GM04504 (cell line): ENCODE measurements at regions not wholly inside any gene's neighbourhood (a gene's known extent, or its start where the extent isn't known, plus 50 kb on each side); places are given as distances from the start of the nearest gene placed in this dataset.
"Not testable (repeated sequence)": the region's sequence is repeated elsewhere in the genome, so short reads cannot be mapped to it uniquely, and the experiment has no call there.

Experiments
- DNase-seq: peaks from one replicate; pipeline ENCODE4 v3.0.0-alpha.2; 2012; ENCODE audit warnings: low read depth

DNA sequence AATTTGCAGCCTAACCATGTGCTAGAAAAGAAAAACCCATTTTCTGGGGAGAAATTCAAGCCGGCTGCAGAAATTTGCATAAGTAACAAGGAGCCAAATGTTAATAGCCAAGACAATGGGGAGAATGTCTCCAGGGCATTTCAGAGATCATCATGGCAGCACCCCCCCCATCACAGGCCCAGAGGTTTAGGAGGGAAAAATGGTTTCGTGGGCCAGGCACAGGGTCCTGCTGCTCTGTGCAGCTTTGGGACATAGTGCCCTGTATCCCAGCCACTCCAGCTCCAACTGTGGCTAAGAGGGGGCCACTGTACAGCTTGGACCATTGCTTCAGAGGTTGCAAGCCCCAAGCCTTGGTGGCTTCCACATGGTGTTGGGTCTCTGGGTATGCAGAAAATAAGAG lies 620.0 kb downstream of the PSAT1 start:
- not testable (repeated sequence) for DNase-seq

DNA sequence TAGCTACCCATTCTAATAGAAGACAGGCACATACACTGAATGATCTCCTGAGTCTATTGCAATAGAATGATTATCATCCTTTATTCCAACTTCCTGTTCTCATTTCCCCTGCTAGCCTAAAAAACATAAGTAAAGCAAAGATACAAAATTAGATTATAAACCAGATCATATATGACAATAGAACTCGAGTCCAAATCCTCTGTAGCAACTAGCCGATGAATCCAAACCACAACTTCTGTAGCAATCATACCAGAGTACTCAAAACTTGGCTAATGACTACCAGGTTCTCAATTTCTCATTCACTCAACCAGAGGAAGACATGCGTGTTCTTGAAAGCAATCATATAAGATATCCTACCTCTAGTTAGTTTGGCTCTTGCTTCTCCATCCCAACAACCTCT lies 622.1 kb downstream of the PSAT1 start:
- peak; percentile 18 for DNase-seq

DNA sequence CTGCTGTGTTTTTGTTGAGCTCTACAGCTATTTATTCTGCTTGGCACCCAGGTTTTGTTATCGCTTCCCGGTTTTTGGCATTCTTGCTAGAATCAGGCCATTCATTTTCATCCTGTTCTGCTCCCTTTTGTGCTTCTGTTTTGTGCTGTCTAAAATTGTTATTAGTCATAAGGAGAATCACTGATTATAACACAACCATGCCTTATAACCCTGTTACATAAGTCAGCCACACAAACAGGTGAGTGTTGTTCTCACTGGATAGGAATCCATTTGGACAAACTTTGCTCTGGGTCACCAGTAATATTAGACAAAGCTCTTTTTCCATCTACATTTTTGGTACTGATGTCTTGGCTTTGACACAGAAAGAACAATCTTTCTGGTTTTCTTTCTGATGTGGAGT lies 622.8 kb downstream of the PSAT1 start:
- DNase-seq: no peak

DNA sequence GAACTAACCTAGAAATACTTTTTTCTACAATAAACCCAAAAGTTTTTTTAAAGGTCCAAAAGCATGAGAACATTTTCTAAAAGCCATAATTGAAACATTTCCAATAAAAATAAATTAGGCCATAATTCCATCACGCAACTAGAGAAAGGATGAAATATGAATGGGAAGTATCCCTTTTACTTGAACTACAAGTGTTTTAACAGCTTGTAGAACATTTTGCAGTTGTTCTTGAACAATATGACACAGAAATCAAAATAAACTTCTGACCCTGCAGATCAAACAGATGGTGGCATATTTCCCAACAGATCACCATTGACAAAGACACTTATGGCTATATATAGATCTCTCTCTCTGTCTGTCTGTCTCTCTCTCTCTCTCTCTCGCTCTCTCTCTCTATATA lies 624.4 kb downstream of the PSAT1 start:
- DNase-seq: no peak

DNA sequence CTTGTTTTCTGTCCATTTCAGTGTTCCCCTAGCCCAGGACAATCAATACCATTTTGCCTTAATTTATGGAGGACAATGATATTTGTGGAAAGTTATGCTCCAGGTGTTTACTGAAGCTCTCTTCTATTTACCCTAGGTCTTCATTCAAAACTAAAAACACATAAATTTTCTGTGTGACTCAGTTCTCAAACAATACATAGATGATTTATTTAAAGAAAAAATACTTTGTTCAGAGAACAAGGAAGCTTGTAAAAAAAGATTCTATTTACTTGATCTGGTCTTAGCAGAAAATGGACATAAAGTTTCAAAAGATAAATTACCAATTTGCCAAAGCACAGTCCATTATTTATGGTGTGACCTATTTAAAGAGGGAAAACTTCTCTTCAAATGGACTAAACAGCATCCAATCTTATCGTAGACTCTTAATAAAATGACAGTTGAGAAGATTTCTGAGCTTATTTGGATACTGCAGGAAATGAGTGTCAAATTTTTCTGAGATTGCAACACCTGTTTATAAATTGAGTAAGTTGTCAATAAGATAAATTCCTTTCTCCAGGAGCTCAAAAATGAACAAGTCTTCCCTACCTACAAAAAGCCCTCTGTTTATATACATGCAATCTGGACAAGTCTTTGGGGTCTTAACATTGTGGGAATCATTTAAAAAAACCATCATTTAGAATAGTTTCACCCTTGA lies 627.2 kb downstream of the PSAT1 start:
- no peak for DNase-seq

DNA sequence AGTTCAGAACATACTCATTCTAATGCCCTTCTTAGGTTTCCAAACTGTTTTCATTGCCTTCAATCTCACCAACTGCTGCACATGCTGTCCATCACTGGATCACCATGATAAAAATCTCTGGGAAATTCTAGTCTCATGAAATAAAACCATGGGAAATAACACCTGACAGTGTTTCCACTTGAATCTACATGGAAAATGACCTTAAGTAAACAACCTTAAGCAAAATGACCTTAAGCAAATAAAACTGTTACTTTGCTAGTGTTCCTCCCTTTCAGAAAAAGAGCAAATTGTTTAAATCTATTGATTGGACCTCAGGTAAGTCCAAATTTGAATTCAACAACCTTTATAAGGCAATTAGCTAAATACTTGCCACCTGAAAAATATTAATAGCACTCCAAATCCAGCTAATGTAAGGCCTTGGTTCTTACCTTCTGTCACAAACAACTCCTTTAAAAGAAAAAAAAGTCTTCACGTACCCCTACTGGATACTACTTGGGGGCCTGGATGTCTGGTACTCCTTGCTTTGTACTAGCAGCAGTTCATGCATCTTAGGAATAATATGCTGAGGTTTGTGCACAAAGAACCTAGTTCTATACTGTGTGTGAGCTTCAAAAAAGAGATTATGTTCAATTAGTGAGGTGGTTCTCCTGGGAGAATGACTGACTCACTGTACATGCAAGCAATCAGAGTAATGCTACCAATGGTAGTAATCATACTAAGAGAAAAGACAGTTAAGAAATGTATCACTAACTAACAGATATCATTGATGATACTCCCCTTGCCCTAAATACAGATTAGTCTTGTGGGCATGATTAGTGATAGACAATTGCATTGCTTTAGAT lies 630.4 kb downstream of the PSAT1 start:
- no peak for DNase-seq

DNA sequence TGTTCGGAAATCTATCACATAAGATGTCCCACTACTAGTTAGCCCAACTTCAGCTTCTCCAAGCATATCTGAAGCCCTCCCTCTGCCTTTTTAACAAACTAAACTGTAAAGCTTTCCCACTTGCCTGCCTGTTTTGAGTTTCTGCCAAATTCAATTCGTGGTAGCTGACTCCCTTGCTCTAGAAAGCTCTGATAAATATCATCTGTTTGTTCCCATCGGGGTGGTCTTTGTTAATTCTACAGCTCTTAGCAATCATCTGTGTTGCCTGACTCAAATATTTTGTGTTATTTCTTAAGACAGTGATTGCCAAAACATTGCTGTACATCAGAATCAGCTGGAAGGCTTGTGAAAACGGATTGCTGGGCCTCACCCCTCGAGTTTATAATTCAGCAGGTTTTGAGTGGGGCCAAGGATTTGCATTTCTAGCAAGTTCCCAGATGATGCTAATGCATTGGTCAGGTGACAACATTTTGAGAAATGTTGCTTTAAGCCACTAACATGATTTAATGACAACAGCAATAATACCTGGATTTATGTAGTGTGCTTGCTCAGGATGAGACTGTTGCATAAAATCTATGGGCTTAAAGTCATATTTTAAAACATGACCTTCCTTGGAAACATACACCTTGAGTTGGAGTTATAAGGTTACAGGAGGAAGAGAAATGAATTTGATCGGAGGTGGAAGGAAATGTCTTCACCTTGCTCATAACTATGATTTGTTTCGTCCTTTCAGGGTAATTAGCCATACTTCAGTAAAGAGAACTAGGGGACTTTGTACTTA lies 631.9 kb downstream of the PSAT1 start:
- no peak for DNase-seq

DNA sequence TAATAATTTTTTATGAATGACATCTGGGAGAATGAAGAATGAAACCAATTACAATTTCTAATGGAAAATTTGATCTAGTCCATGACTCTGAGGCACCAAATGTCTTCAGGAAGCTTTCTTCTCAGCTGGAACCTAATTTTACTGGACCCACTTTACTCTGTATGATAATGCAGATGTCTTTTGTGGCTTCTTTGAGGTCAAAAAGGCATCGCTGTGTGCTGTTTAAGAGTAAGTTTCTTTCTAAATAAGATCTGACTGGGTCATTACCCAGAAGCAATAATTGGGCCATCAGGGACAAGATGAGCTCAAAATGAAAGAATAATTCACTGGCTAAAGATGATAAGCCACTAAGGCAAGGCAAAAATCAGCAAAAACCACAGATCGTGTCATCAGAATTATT lies 633.4 kb downstream of the PSAT1 start:
- no peak for DNase-seq

DNA sequence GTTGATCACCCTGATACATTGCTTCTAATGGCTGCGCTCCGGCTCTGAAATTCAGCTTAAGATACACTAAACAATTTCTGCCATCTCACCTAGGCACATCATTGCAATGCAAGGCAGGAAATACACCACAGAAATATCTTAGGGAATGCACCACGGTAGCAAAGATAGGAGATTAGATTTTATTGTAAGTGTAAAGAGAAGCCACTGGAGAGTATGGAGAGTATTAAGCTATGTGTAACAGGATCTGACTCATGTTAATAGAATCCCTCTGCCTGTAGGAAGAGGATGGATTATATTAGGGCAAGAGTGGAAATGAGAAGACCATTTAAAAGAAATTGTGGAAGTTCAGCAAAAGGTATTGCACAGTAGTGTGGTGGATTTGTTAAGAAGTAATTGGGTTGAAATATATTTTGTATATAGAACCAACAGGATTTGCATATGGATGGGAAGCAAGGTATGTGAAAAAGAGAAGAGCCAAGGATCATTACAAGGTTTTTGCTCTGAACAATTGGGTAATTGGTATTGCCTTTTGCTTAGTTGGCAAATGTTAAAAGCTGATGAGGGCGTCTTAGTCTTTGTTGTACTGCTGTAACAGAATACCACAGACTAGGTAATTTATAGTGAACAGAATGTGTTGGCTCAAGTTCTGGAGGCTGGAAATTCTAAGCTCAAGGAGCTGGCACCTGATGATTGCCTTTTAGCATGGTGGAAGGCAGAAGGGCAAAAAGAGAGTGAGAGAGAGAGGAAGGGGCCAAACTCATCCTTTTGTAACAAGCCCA lies 636.1 kb downstream of the PSAT1 start:
- DNase-seq: no peak

DNA sequence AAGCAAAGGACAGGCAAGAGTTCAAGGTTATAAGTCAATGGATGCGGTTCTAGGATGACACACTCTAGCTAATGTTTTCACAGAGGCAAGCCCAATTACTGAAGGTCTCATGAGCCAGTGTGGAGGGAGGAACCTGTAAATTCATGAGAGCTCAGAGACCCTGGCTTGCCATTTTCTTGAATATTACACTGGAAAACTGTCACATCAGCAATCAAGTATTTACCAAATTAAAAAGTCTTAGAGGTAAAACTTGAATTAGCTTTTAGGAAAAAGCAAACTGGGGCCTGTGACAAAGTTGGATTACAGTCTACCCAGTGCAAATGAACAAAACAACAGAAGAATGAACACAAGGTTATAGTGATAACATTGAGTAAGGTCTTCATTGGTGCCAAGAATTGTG lies 636.9 kb upstream of the TLE4 start:
- DNase-seq: no peak

DNA sequence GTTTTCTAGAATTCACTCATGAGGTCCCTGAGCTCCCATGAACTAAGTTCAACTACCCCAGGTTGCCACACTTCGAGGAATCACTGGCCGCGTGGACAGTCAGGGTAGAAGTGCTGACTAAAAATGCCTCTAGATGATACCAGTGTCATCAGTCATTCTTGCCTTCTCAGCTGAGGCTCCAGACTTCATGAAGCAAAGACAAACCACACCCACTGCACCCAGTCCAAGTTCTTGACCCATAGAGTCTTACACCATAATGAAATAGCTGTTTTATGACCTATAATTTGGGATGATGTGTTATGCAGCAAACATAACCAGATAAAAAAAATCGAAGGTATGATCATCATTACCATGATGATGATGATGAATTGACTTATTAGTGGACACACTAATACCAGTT lies 632.9 kb upstream of the TLE4 start:
- DNase-seq: peak; percentile 52

DNA sequence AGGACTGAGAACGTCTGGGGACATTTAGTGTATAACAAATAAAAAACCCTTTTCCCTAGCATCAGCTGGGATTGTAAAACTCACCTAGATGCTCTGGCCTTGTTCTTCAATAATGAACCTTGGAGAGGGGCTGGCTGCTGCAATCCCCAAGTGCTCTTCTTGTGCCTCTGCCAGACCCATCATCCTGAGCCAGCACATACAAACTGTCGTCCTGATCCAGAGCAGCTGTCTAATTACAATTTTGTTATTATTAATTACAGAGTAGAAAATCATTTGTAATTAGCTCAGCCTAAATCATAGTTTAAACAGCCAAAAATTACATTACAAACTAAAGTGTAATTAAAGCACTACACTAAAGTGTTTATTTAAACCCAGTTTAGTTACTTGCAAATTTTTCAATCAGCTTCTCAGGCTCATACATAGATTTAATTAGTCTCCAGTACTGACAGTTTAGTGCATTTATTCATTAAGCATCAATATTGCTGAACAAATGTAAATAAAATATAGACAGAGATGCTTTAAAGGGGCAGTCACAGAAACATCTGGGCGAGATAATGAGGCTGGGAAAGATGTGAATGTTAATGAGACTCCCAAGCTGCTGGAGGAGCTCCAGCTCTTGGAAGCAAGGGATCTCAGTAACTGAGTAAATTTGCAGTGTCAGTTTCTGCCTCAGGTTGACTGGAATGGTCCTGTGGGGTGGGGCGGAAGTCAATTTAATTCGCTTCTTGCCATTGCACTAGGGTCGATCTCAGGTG lies 632.3 kb upstream of the TLE4 start:
- peak; percentile 27 for DNase-seq

DNA sequence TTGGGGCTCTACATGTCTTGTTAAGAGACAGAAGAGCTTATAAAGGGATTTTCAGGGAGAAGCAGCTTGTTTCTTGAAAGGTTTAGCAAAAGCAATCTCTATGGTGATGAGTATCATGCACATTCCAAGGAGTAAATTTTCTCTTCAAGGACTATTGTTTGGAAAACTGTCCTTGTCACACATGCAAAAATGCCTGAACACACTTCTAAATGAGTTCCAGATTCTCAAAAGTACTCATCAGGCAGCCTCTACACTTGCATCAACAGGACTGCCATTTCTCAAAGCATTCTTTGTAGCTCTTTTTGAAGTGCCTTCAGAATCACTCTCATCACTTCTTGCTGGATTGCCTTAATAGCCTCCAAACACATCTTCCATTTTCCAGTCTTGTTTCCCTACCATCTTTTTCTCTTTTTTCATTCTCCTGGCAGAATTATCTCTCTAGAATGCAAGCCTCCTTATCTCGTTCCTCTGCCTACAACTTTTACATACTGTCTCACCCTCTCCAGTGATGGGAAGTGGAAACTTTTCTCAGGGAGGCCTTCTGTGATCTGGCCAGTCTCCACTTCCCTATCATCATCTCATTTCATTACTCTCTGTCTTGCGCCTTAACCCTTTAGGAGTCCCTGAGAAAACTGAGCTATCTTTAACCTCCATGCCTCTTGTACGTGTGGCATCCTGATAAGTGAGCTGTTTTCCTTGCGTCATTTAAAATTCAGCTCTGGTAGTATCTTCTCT lies 631.5 kb upstream of the TLE4 start:
- DNase-seq: peak; percentile 15

DNA sequence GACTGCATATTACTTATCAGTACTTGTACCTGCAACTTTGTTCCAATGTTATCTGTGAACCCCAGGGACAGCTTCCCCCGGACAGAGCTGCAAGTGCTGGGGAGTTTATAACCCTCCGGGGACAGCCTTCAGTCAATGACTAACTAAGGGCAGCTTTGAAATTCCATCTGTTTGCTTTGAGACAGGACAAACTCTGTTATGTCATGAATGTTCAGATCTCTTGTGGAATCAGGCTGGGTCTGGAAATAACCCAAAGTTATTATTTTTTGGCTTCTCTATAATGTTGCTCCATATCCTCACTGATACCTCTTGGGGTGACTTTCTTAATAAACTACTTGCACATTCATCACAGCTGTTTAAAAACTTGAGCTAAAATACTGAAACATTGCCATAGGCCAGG lies 617.5 kb upstream of the TLE4 start:
- peak; percentile 53 for DNase-seq

DNA sequence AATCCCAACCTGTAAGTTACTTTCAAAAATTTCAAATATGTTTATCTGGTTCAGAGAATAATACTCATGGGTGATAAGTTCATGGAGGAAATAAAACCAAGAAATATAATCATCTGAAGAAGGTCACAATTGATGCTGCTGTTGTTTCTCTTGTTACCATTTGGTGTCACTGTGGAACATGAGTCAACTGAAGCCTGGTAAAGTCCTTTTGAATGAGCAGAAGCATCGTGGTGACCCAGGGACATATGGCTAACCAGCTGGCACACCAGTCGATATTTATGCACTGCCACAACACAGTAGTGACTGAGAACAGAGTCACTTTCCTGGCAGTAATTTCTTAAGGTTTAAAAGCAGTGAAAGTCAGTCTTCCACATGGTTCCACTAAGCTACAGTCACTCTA lies 612.9 kb upstream of the TLE4 start:
- DNase-seq: no peak

DNA sequence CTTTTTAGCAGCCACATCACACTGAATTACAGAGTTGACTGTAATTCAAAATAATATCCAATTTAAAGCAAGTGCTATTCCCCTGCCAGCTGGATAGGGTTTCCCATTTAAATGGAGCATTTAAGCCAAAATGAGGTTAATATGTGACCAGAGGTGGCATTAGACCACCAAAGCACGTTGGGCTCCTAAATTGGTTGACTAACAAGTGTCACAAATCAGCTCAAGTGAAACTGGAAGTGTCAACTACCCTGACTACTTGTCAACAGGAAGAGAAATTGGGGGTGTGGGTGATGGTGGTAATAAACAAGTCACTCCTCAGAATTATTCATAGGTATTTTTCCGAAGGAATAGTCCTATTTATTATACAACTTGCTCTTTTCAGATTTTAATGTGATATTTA lies 609.6 kb upstream of the TLE4 start:
- DNase-seq: no peak

DNA sequence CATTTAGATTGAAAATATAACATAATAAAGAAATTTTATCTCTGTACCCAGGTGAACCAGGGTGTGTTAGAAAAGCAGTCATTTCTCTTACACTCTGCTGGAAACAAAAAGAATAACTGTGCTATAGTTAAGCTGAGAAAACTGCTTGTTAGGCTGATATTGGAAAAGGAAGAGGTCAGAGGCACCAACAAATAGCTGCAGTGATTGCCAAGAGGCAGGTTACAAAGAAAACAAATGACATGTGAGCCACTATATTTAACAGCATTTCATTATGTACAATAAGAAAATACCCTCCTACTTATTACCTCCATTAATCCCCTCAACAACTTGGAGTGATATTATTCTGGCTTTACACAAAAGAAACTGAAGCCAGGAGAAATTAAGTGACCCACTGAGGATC lies 607.9 kb upstream of the TLE4 start:
- no peak for DNase-seq

DNA sequence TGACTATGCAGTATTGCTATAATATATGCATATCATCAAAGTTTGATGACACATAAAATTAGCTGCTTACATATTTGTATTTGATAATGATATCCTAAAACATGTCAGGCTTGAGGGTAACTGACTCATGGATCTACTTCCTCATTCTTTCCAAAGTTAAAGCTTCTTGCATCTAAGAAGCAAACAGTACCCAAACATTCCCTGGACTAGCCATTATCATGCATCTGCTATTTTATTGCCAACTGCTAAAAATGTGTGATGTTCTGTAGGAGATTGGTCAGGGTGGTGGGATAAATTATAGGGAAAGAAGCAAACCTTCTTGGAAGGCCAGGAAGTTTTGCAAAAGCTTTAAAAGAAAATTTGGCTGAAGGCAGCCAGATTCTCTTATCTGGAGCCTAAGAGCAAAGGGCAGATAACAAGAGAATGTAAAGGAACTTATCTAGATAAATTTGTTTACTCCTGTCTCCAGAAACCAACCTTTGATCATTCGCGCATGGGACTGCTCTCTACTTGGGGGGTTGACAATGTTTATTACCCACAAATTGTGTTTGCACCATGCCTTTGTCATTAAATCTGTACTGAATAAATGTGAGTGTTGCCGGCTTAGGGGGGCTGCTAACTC lies 604.1 kb upstream of the TLE4 start:
- no peak for DNase-seq

DNA sequence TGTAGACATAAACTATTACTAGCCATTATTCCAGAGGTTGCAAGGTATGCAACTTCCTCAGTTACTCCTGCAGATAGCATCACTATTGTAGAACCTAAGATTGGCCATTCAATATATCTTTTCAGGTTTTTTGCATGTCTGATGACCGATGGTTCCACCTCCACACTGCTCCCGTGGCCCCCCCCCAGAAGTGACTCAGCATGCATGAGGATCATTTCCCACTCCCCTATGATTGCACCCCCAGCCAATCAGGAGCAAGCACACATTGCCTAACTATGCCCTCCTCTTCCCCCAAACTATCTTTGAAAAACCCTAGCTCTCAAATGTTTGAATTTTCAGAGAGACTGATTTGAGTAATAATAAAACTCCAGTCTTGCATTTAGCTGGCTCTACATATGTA lies 601.4 kb upstream of the TLE4 start:
- no peak for DNase-seq

DNA sequence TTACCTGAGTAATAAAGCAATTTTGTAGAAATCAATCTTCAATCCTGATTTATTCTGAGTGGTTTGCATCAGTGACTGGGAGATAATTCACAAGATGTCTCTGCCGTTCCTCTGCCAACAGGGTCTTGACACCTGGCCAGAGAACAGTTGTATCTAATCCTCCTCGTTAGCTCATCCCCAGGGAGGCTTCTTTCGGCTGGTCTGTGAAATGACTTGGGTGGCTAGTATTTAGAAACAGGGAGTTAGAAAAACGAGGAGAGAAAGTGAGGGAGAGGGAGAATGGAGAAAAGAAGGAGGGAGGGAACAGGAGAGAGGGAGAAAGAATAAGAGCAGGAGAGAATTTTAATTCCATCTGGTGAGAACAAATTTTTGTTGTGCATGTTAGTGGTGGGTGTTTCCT lies 600.2 kb upstream of the TLE4 start:
- no peak for DNase-seq
